G401.6 (cell line): ENCODE measurements at regions not wholly inside any gene's neighbourhood (a gene's known extent, or its start where the extent isn't known, plus 50 kb on each side); places are given as distances from the start of the nearest gene placed in this dataset.
"Not testable (repeated sequence)": the region's sequence is repeated elsewhere in the genome, so short reads cannot be mapped to it uniquely, and the experiment has no call there.

ENCODE experiments used
- FAIRE-seq: peaks from 2 replicates; lab custom pipeline; 2012; peaks lifted over from hg19 to GRCh38; lab: Jason Lieb, UNC

GRCh38 chr2:224146356-224147160 is 107.5 kb upstream of the SERPINE2 start:
- FAIRE-seq, result no peak

DNA sequence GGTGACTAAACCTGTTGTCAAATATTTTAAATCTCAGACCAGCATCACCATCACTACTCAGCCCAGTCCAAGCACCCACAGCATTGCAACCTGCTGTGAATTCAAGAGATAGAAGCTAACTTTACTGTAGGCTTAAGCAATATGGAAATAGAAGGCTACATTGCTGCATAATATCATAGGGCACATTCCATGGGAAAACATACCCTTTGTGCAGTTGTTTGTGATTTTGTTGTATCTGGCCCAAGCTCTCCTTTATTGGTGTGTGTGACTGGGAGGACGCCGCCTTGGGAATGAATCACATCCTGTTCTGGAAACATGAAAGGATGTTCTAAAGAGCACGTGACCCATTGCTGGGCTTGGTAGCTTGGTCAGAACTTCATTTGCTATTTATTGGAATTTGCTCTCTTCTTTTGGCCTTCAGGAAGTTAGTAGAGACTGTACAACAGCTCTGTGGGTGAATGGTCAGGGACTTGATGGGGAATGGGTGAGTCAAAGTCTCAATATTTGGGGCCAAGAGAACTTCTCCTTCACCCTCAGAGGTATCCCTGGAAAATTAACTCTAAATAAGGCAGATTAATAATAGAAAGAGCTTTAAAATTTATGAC is 106.8 kb upstream of the SERPINE2 start:
- FAIRE-seq, result no peak

GRCh38 chr2:224143526-224143925 is 104.4 kb upstream of the SERPINE2 start:
- FAIRE-seq, result no peak

GRCh38 chr2:224142397-224143312 is 103.6 kb upstream of the SERPINE2 start:
- FAIRE-seq, result no peak

- no peak for FAIRE-seq
Observed at GRCh38 chr2:224141304-224141703, 102.2 kb upstream of the SERPINE2 start.

DNA sequence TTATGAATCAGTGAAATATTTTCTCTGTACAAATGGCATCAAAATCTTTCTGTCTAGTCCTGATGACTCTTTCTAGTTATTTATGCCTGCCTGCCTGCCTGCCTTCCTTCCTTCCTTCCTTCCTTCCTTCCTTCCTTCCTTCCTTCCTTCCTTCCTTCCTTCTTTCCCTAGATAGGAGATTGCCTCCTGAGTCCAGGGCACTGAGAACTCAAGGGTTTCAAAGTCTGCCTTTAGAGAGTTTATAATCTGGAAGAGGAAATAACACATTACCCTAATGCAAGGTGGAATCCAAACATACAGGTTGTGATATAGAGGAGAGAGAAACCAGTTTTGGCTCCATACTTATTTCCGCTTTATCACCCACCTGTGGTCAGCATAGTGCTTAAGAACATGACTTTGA is 98.1 kb upstream of the SERPINE2 start:
- FAIRE-seq, result no peak

DNA sequence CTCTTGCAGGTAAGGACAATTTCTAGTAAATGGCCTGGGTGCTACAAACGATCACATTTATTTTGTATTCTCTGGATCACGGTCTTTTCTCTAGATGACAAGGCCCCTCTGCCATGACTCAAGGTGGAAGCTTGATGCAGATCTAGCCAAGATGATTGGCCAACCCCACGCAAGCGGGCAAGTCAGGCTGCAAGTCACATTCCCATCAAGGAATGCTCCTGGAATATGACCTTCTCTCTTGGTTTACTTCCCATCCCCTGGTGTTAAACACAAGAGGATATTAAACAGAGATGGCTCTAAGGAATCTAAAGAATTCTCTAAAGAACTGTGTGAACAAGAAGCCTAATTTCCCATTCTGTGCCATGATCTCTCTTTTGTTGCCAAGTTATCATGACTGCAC is 97.3 kb upstream of the SERPINE2 start:
- FAIRE-seq, result no peak

DNA sequence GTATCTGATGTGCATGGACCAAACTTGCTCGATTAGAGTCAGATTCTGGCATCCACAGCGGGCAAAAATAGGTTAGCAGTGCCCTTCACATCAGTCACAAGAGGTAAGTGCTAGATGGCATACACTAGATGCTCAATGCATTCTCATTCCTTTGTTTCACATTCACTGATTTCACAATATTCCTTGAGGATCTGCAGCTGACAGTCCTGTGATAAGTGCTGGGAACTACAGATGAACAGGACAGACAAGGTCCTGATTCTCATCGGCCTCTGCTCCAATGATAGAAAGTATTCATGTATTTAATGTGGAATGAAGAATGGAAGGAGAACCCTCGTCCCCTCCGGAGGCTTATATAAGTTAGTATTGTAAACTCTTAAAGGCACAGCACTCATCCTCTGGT is 96.8 kb upstream of the SERPINE2 start:
- FAIRE-seq, result no peak

DNA sequence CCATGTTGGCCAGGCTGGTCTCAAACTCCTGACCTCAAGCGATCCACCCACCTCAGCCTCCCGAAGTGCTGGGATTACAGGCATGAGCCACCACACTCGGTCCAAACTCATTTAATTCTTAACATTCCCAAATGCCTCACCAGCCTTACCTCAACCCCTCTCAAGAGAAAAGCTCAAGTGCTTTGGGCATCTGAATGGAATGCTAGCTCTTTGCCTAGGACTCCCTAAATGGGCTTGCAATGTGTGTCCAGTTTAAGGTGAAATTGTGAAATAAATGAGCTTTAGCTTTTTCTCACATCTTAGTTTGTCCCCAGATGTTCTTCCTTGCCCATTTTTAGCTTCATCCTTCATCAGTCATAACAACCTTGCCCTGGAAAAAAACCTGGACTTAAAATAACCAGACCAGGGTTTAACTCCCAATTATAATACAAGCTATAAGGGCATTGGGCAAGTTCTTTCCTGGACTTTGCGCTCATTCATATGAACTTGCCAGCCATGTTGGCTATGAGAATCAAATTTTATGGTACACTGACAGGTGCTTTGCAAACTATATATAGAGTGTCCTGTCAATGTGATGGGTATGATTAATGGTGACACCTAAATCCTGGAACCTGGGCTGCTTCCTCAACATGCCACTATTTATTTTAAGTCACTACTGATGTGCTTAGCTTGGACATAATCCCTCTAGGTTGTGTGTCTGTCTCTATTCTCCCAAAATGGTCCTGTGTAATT is 95.1 kb upstream of the SERPINE2 start:
- no peak for FAIRE-seq

DNA sequence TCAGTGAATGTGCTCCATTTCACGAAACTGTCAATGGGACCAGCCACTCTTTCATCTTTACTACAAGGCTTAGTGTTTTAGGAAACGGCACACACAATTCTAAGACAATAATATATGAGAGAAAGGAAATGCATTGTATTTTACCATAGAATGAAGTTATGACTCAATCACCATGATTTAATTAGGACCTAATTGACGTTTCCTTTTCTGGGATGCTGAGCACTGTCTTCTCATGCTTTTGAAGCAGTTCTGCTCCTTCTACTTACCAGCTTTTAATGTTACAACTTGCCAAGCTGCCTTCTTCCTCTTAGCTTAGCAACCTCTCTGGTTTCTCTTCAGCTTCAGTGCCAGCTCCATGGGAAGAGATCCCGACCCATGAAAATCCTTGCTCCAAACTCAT is 94.3 kb upstream of the SERPINE2 start:
- FAIRE-seq, result no peak

GRCh38 chr2:224127871-224128501 is 88.9 kb upstream of the SERPINE2 start:
- FAIRE-seq, result no peak

- FAIRE-seq, result no peak
Observed at GRCh38 chr2:224126440-224126839, 87.4 kb upstream of the SERPINE2 start.

- no peak for FAIRE-seq
Observed at GRCh38 chr2:224126003-224126402, 86.9 kb upstream of the SERPINE2 start.

GRCh38 chr2:224122542-224122941 is 83.5 kb upstream of the SERPINE2 start:
- FAIRE-seq, result no peak

DNA sequence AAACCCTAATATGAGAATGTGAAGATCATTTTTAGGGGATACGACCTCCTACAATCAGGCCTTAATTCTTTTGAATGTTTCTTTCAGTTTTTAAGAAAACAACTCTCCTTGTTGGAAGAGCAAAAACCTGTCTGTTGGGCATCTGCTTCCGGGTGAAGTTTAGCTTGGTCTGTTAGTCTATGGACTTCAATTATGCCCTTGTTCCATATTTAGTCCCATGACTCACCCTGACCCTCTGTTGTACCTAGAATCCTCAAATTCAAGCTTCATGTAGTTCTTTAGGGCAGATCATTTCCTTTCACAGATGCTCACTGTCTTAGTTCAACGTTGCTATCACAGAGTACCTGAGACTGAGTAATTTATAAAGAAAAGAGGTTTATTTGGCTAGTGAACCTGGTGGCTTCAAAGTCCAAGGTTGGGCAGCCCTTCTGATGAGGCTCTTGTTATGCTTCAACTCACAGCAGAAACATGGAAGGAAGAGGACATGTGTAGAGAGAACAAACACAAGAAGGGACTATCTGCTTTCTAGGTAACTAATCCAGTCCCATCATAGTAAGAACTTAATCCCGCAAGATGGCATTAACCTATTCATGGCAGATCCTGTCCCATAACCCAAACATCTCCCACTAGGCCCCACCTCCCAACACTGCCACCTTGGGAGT is 82.5 kb upstream of the SERPINE2 start:
- FAIRE-seq, result no peak

GRCh38 chr2:224120986-224121385 is 81.9 kb upstream of the SERPINE2 start:
- no peak for FAIRE-seq

DNA sequence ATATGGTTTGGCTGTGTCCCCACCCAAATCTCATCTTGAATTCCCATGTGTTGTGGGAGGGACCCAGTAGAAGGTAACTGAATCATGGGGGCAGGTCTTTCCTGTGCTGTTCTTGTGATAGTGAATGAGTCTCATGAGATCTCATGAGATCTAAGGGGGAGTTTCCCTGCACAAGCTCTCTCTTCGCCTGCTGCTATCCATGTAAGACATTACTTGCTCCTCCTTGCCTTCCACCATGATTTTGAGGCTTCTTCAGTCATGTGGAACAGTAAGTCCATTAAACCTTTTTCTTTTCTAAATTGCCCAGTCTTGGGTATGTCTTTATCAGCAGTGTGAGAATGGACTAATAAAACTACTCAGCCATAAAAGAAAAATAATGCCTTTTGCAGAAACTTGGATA is 80.8 kb upstream of the SERPINE2 start:
- FAIRE-seq, result not testable (repeated sequence)

GRCh38 chr2:224114428-224114827 is 75.3 kb upstream of the SERPINE2 start:
- no peak for FAIRE-seq

DNA sequence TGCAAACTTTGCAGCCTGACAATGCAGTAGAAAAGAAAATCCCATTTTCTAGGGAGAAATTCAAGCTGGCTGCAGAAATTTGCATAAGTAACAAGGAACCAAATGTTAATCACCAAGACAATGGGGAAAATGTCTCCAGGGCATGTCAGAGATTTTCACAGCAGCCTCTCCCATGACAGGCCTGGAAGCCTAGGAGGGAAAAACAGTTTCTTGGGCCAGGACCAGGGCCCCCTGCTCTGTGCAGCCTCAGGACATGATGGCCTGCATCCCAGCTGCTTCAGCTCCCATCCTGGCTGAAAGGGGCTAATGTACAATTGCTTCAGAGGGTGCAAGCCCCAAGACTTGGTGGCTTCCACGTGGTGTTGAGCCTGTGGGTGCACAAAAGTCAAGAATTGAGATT is 74.8 kb upstream of the SERPINE2 start:
- FAIRE-seq, result not testable (repeated sequence)

DNA sequence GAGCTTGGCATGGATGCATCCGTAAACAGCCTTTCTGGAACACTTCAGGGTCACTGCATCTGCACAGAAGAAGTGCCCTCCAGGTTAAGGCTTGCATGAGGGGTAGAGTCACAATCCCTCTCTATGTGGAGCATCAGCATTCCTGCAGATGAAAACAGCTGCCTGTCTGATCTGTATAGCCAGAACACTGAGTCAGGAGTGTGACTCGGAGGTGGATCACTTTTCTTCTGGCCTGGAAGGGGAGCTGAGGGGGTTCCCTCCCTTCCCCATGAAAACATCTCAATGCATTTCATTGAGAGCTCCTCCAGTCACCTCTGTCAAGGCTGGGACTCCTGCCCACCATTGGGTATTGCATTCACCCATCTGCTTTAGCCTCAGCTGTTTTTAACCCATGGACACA is 72.5 kb upstream of the SERPINE2 start:
- FAIRE-seq, result no peak

DNA sequence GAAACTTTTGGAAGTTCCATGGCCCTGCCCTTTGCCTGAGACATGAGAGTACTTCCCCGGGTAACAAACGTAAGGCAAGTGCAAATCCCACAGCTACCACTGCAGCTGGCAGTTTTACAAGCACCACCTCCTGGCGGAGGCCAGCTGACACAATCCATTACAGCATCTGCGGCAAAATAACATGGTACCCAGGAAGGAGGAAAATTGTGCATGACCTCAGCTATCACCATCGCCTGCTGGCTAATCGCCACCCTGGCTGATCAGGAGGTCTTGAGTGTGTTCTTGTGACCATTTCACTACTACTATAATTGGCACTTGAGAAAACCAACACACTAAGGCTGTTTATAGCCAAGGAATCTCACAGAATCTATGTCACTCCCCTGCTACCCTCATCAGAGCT is 71.7 kb upstream of the SERPINE2 start:
- no peak for FAIRE-seq
